ENCODE measurements at regions not wholly inside any gene's neighbourhood (a gene's known extent, or its start where the extent isn't known, plus 50 kb on each side); places are given as distances from the start of the nearest gene placed in this dataset.
A peak's percentile ranks its signal among the peaks of the same experiment; 100 is the strongest.

- BruUV-seq (replicated peaks) = no TSS peak
- no peak overlapping the region for H3K56ac ChIP-seq (ENCODE audit: extremely low read depth, insufficient read depth, low read length)
- H2BK120ac ChIP-seq (ENCODE audit: low read depth, low read length) = no peak overlapping the region
- H3K4me1 ChIP-seq (ENCODE audit: control insufficient read depth, insufficient read depth, low read length) = no peaks in the 10 kb centered on the region
- no peak overlapping the region for H3K4me3 ChIP-seq (ENCODE audit: insufficient read depth, low read depth, low read length)
- dilution Hi-C loops (cut with HindIII; ENCODE audit: low sequenced_read_pairs, unreplicated experiment) = no loop called here
- no peak overlapping the region for H3K27ac ChIP-seq (ENCODE audit: insufficient read depth, low read length)
- no CpG with 5 or more reads among the region's 19 CpGs for WGBS, 2 experiments (ENCODE audit: extremely low coverage in 2 of 2, insufficient read length in 1 of 2)
- H3K23ac ChIP-seq (ENCODE audit: low read depth, low read length) = no peak overlapping the region
- no peaks in the 10 kb centered on the region for H3K9me1 ChIP-seq (ENCODE audit: insufficient read depth, low read length)
- TF ChIP-seq RFX5 (IDR thresholded peaks at IDR 0.05; ENCODE audit: low read depth, low read length) (no peak), MAZ (IDR thresholded peaks at IDR 0.05; ENCODE audit: borderline replicate concordance, low read depth, low read length) (no peak), BHLHE40 (IDR thresholded peaks at IDR 0.05; ENCODE audit: low read depth, low read length) (no peak), CTCF (conservative IDR thresholded peaks at IDR 0.05; ENCODE audit: low read depth, low read length) (no peak), NFE2L2 (IDR thresholded peaks at IDR 0.05; ENCODE audit: low read depth, low read length) (no peak), ELK1 (IDR thresholded peaks at IDR 0.05; ENCODE audit: borderline replicate concordance, low read depth, low read length) (no peak), RCOR1 (IDR thresholded peaks at IDR 0.05; ENCODE audit: insufficient replicate concordance, low read length) (no peak), MAFK (IDR thresholded peaks at IDR 0.05; ENCODE audit: low read depth, low read length) (no peak), SMC3 (IDR thresholded peaks at IDR 0.05; ENCODE audit: low read depth, low read length) (no peak), MXI1 (IDR thresholded peaks at IDR 0.05; ENCODE audit: borderline replicate concordance, low read depth, low read length) (no peak), RAD21 (IDR thresholded peaks at IDR 0.05; ENCODE audit: low read length) (no peak), USF2 (IDR thresholded peaks at IDR 0.05; ENCODE audit: low read depth, low read length) (no peak)
- no peak overlapping the region for H3K9ac ChIP-seq (ENCODE audit: low read depth, low read length)
- H4K20me1 ChIP-seq (ENCODE audit: insufficient read depth, low read length) = no peaks in the 10 kb centered on the region
- H3K27me3 ChIP-seq (ENCODE audit: control insufficient read depth, insufficient read depth, low read length) = no peaks in the 10 kb centered on the region
- no peak overlapping the region for H2AK9ac ChIP-seq (replicated peaks; ENCODE audit: low read depth, low read length, poor library complexity)
- ChIA-PET CTCF (no interaction called here), POLR2A (ENCODE audit: unreplicated experiment) (no interaction called here)
- H3K18ac ChIP-seq (ENCODE audit: low read depth, low read length) = no peak overlapping the region
- peak; percentile 24 for DNase-seq
- peaks cover 3% of the 10 kb centered on the region; the same call in 1 of the 2 replicates for H3K9me3 ChIP-seq (ENCODE audit: control insufficient read depth, insufficient read depth, low read length)
- in situ Hi-C loops (cut with MboI; ENCODE audit: low sequenced_read_pairs) = no loop called here
- no peak overlapping the region for H2BK5ac ChIP-seq (ENCODE audit: low read depth, low read length, poor library complexity, severe bottlenecking)
- no peak overlapping the region for H2AFZ ChIP-seq (replicated peaks; ENCODE audit: low read length, poor library complexity)
- no peak overlapping the region for H3K14ac ChIP-seq (replicated peaks; ENCODE audit: low read depth, low read length)
- no peak overlapping the region for H3K4me2 ChIP-seq (ENCODE audit: low read depth, low read length)
- ATAC-seq (ENCODE audit: low read depth) = peak; percentile 70
- H4K5ac ChIP-seq (ENCODE audit: low read depth, low read length) = no peak overlapping the region
- no peak overlapping the region for H4K91ac ChIP-seq (ENCODE audit: insufficient read depth, low read depth, low read length)
- H2AK5ac ChIP-seq (ENCODE audit: low read depth, low read length) = no peak overlapping the region
- H2BK15ac ChIP-seq (ENCODE audit: low read depth, low read length) = no peak overlapping the region
- no peak overlapping the region for H3K4ac ChIP-seq (ENCODE audit: low read depth, low read length)
- H2BK20ac ChIP-seq (ENCODE audit: low read depth, low read length) = no peak overlapping the region
- no peaks in the 10 kb centered on the region for H3K36me3 ChIP-seq (ENCODE audit: control insufficient read depth, insufficient read depth, low read length)
- H3K79me1 ChIP-seq (ENCODE audit: low read depth in 1 of 2, low read length in 2 of 2) = no peaks in the 10 kb centered on the region
- no peak overlapping the region for H4K8ac ChIP-seq (ENCODE audit: low read depth in 2 of 2, low read length in 2 of 2)
- intact Hi-C loops (cut with micrococcal nuclease) = no loop called here
Observed at GRCh38 chr6:27720607-27721580, 191.3 kb downstream of the OR2B2 start.

Measured in IMR-90 (cell line).